HEK293 (cell line): ENCODE measurements at regions not wholly inside any gene's neighbourhood (a gene's known extent, or its start where the extent isn't known, plus 50 kb on each side); places are given as distances from the start of the nearest gene placed in this dataset.

Experiments
- CTCF ChIA-PET: fragments of 350-600 bp; formaldehyde crosslinking; extraction: SDS; loops from one replicate; lab custom pipeline; 2021; ENCODE audit warnings: antibody characterized with exemption; lab: Yijun Ruan, JAX
- POLR2A ChIA-PET: fragments of 300-600 bp; formaldehyde crosslinking; extraction: SDS; loops from one replicate; lab custom pipeline; 2020; ENCODE audit warnings: antibody characterized with exemption, inconsistent platforms; lab: Yijun Ruan, JAX
- H3K27ac ChIP-seq: fragments of 200-500 bp; sonication (Bioruptor generic); 2 replicates; pipeline ENCODE4 v1.5.1; 2014; ENCODE audit warnings: low read depth, low read length, control low read depth, inconsistent platforms; ENCODE audit errors: extremely low read depth
- H3K36me3 ChIP-seq, 2 experiments: fragments of 200-500 bp in 1 of 2; sonication (Bioruptor generic) in 1 of 2; 1 replicate in 1 of 2; 2 replicates in 1 of 2; pipeline ENCODE4 v1.5.1; 2014 to 2017; ENCODE audit warnings: inconsistent platforms in 2 of 2, low read length in 2 of 2; ENCODE audit not compliant: control insufficient read depth in 2 of 2, insufficient read depth in 1 of 2
- H3K4me1 ChIP-seq: fragments of 200-500 bp; sonication (Bioruptor generic); 2 replicates; pipeline ENCODE4 v1.5.1; 2014; ENCODE audit warnings: mild to moderate bottlenecking, low read length, inconsistent platforms; ENCODE audit not compliant: control insufficient read depth, insufficient read depth
- H3K4me3 ChIP-seq: 2 replicates; pipeline ENCODE4 v1.5.1; 2011; ENCODE audit warnings: low read depth, mild to moderate bottlenecking, control low read depth, low read length, moderate library complexity
- H3K9me3 ChIP-seq: fragments of 200-500 bp; sonication (Bioruptor generic); 2 replicates; pipeline ENCODE4 v1.5.1; 2014; ENCODE audit warnings: low read depth, low read length, inconsistent platforms; ENCODE audit not compliant: control insufficient read depth, insufficient read depth
- GLI2 ChIP-seq: fragments of 450-650 bp; formaldehyde crosslinking; IDR thresholded peaks from 2 replicates; pipeline ENCODE4; 2017; ENCODE audit warnings: missing biosample characterization, missing genetic modification characterization, low read depth, borderline replicate concordance
- HOXD13 ChIP-seq: sonication (generic); formaldehyde crosslinking; IDR thresholded peaks from 2 replicates; pipeline ENCODE4 v1.8.0; 2022; ENCODE audit warnings: missing genetic modification reagents, borderline replicate concordance
- KLF10 ChIP-seq: fragments of 450-650 bp; IDR thresholded peaks from 2 replicates; pipeline ENCODE4 v1.5.1; 2018; ENCODE audit warnings: missing biosample characterization, mild to moderate bottlenecking, missing genetic modification characterization
- PRDM1 ChIP-seq: fragments of 450-650 bp; formaldehyde crosslinking; IDR thresholded peaks from 2 replicates; pipeline ENCODE4; 2016; ENCODE audit warnings: missing biosample characterization, missing genetic modification characterization
- YY2 ChIP-seq: fragments of 450-650 bp; formaldehyde crosslinking; IDR thresholded peaks from 2 replicates; pipeline ENCODE4 v1.5.1; 2016; ENCODE audit warnings: missing biosample characterization, missing genetic modification characterization
- ZBTB10 ChIP-seq: fragments of 450-650 bp; formaldehyde crosslinking; IDR thresholded peaks from 2 replicates; pipeline ENCODE4 v1.5.1; 2016; ENCODE audit warnings: missing biosample characterization, missing genetic modification characterization
- ZBTB17 ChIP-seq: fragments of 450-650 bp; formaldehyde crosslinking; IDR thresholded peaks from 2 replicates; pipeline ENCODE4 v1.5.1; 2016; ENCODE audit warnings: missing biosample characterization, missing genetic modification characterization
- ZBTB8A ChIP-seq: fragments of 450-650 bp; formaldehyde crosslinking; IDR thresholded peaks from 2 replicates; pipeline ENCODE4 v1.5.1; 2016; ENCODE audit warnings: missing biosample characterization, missing genetic modification characterization
- ZEB2 ChIP-seq: fragments of 450-650 bp; formaldehyde crosslinking; IDR thresholded peaks from 2 replicates; pipeline ENCODE4 v1.5.1; 2016; ENCODE audit warnings: missing biosample characterization, missing genetic modification characterization
- ZFP3 ChIP-seq: fragments of 450-650 bp; formaldehyde crosslinking; IDR thresholded peaks from 2 replicates; pipeline ENCODE4 v1.5.1; 2016; ENCODE audit warnings: low read depth, missing biosample characterization, missing genetic modification characterization
- ZNF133 ChIP-seq: fragments of 450-650 bp; formaldehyde crosslinking; IDR thresholded peaks from 2 replicates; pipeline ENCODE4 v1.5.1; 2016; ENCODE audit warnings: missing biosample characterization, missing genetic modification characterization
- ZNF155 ChIP-seq: fragments of 450-650 bp; formaldehyde crosslinking; IDR thresholded peaks from 2 replicates; pipeline ENCODE4 v1.5.1; 2016; ENCODE audit warnings: missing biosample characterization, missing genetic modification characterization
- ZNF157 ChIP-seq: fragments of 450-650 bp; formaldehyde crosslinking; IDR thresholded peaks from 2 replicates; pipeline ENCODE4 v1.5.1; 2016; ENCODE audit warnings: missing biosample characterization, missing genetic modification characterization
- ZNF16 ChIP-seq: fragments of 450-650 bp; formaldehyde crosslinking; IDR thresholded peaks from 2 replicates; pipeline ENCODE4 v1.5.1; 2016; ENCODE audit warnings: low read depth, missing biosample characterization, missing genetic modification characterization
- ZNF19 ChIP-seq: fragments of 450-650 bp; formaldehyde crosslinking; IDR thresholded peaks from 2 replicates; pipeline ENCODE4; 2016; ENCODE audit warnings: missing biosample characterization, missing genetic modification characterization, low read depth
- ZNF23 ChIP-seq: fragments of 450-650 bp; formaldehyde crosslinking; IDR thresholded peaks from 2 replicates; pipeline ENCODE4 v1.5.1; 2016; ENCODE audit warnings: missing biosample characterization, missing genetic modification characterization, borderline replicate concordance
- ZNF248 ChIP-seq: fragments of 450-650 bp; formaldehyde crosslinking; IDR thresholded peaks from 2 replicates; pipeline ENCODE4 v1.5.1; 2017; ENCODE audit warnings: missing biosample characterization, missing genetic modification characterization
- ZNF335 ChIP-seq: fragments of 450-650 bp; formaldehyde crosslinking; conservative IDR thresholded peaks from 2 replicates; pipeline ENCODE4 v1.5.1; 2016; ENCODE audit warnings: missing biosample characterization, missing genetic modification characterization
- ZNF398 ChIP-seq: fragments of 450-650 bp; formaldehyde crosslinking; IDR thresholded peaks from 2 replicates; pipeline ENCODE4 v1.5.1; 2017; ENCODE audit warnings: missing biosample characterization, missing genetic modification characterization
- ZNF549 ChIP-seq: fragments of 450-650 bp; IDR thresholded peaks from 2 replicates; pipeline ENCODE4 v1.5.1; 2018; ENCODE audit warnings: missing biosample characterization, missing genetic modification characterization, mild to moderate bottlenecking, inconsistent platforms, moderate library complexity
- ZNF600 ChIP-seq: fragments of 450-650 bp; formaldehyde crosslinking; IDR thresholded peaks from 2 replicates; pipeline ENCODE4 v1.5.1; 2016; ENCODE audit warnings: missing biosample characterization, missing genetic modification characterization
- ZNF610 ChIP-seq: fragments of 450-650 bp; formaldehyde crosslinking; IDR thresholded peaks from 2 replicates; pipeline ENCODE4 v1.5.1; 2016; ENCODE audit warnings: missing biosample characterization, missing genetic modification characterization, borderline replicate concordance
- ZNF624 ChIP-seq: fragments of 450-650 bp; formaldehyde crosslinking; IDR thresholded peaks from 2 replicates; pipeline ENCODE4 v1.5.1; 2017; ENCODE audit warnings: missing biosample characterization, missing genetic modification characterization
- ZNF645 ChIP-seq: fragments of 450-650 bp; formaldehyde crosslinking; IDR thresholded peaks from 2 replicates; pipeline ENCODE4; 2016; ENCODE audit warnings: missing biosample characterization, missing genetic modification characterization
- ZNF776 ChIP-seq: fragments of 450-650 bp; formaldehyde crosslinking; IDR thresholded peaks from 2 replicates; pipeline ENCODE4 v1.5.0; 2017; ENCODE audit warnings: missing biosample characterization, missing genetic modification characterization, borderline replicate concordance
- ZNF777 ChIP-seq: fragments of 450-650 bp; formaldehyde crosslinking; IDR thresholded peaks from 2 replicates; pipeline ENCODE4 v1.5.1; 2017; ENCODE audit warnings: missing biosample characterization, missing genetic modification characterization, borderline replicate concordance
- ZSCAN18 ChIP-seq: fragments of 450-650 bp; formaldehyde crosslinking; IDR thresholded peaks from 2 replicates; pipeline ENCODE4 v1.5.1; 2016; ENCODE audit warnings: missing biosample characterization, missing genetic modification characterization
- TF ChIP-seq, protein P1 (sequence below): fragments of 450-650 bp; formaldehyde crosslinking; IDR thresholded peaks from 2 replicates; pipeline ENCODE4 v1.5.1; 2016; ENCODE audit warnings: missing biosample characterization, missing genetic modification characterization

- ChIA-PET CTCF (no interaction called here), POLR2A (no interaction called here)
- TF ChIP-seq ZEB2 (tag by site-specific recombination), result no peak
- TF ChIP-seq ZBTB8A, result no peak
- TF ChIP-seq, protein P1, sequence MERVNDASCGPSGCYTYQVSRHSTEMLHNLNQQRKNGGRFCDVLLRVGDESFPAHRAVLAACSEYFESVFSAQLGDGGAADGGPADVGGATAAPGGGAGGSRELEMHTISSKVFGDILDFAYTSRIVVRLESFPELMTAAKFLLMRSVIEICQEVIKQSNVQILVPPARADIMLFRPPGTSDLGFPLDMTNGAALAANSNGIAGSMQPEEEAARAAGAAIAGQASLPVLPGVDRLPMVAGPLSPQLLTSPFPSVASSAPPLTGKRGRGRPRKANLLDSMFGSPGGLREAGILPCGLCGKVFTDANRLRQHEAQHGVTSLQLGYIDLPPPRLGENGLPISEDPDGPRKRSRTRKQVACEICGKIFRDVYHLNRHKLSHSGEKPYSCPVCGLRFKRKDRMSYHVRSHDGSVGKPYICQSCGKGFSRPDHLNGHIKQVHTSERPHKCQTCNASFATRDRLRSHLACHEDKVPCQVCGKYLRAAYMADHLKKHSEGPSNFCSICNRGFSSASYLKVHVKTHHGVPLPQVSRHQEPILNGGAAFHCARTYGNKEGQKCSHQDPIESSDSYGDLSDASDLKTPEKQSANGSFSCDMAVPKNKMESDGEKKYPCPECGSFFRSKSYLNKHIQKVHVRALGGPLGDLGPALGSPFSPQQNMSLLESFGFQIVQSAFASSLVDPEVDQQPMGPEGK, result no peak
- no peak for TF ChIP-seq ZNF248 (tag by site-specific recombination)
- TF ChIP-seq GLI2 (tag by site-specific recombination), result no peak
- TF ChIP-seq ZBTB17 (tag by site-specific recombination), result no peak
- TF ChIP-seq ZBTB10, result no peak
- no peak for TF ChIP-seq ZNF777
- no peak for TF ChIP-seq ZNF23 (tag by site-specific recombination)
These were observed 890.2 kb upstream of the KCND2 start for GRCh38 chr7:119382726-119383125.

GRCh38 chr7:119395024-119395423 lies 878.0 kb upstream of the KCND2 start:
- POLR2A ChIA-PET, result no interaction called here
- CTCF ChIA-PET, result no interaction called here
- no peak overlapping the region for H3K27ac ChIP-seq

More at GRCh38 chr7:119382726-119383125, 890.2 kb upstream of the KCND2 start:
- Histone ChIP-seq H3K4me3 (no peak overlapping the region), H3K36me3 (no peaks in the 10 kb centered on the region), H3K9me3 (no peaks in the 10 kb centered on the region), H3K27ac (no peak overlapping the region), H3K4me1 (no peaks in the 10 kb centered on the region)

More at GRCh38 chr7:119395024-119395423, 878.0 kb upstream of the KCND2 start:
- no peaks in the 10 kb centered on the region for H3K36me3 ChIP-seq
- H3K9me3 ChIP-seq, result no peaks in the 10 kb centered on the region
- H3K4me1 ChIP-seq, result no peaks in the 10 kb centered on the region
- TF ChIP-seq ZNF19 (no peak), KLF10 (tag by site-specific recombination) (no peak), HOXD13 (CRISPR knock-in tag) (no peak), ZBTB17 (tag by site-specific recombination) (no peak), ZNF645 (tag by site-specific recombination) (no peak), ZNF398 (tag by site-specific recombination) (no peak), ZNF133 (tag by site-specific recombination) (no peak), ZNF624 (no peak), ZNF776 (tag by site-specific recombination) (no peak), ZNF335 (tag by site-specific recombination) (no peak), ZNF610 (tag by site-specific recombination) (no peak), ZFP3 (tag by site-specific recombination) (no peak), YY2 (no peak), ZSCAN18 (tag by site-specific recombination) (no peak), ZNF157 (tag by site-specific recombination) (no peak), ZNF600 (tag by site-specific recombination) (no peak), PRDM1 (no peak), ZNF549 (tag by site-specific recombination) (no peak), ZNF16 (tag by site-specific recombination) (no peak), ZNF155 (tag by site-specific recombination) (no peak)
- no peak overlapping the region for H3K4me3 ChIP-seq
